ENCODE measurements at regions not wholly inside any gene's neighbourhood (a gene's known extent, or its start where the extent isn't known, plus 50 kb on each side); places are given as distances from the start of the nearest gene placed in this dataset.

DNA sequence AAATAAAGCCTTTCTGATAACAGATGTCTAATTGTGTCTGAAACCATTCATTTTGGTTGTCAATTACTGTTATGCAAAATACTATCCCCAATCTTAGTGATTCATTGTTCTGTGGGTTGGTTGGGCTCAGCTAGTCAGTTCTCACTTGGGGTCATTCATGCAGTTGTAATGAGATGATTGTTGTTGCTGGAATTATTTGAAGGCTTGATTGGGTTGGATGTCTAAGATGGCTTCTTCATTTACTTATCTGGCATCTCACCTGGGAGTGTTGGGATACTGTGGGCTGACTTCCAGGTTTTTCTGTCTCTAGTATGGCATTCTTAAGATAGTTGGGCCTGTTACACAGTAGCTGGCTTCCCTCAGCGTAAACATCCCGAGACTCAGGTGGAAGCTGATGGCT is 217.8 kb upstream of the B3GALT2 start:
- TF ChIP-seq SIN3A (IDR thresholded peaks at IDR 0.05; ENCODE audit: borderline replicate concordance, insufficient read depth, low read length) (no peak), POLR2AphosphoS5 (IDR thresholded peaks at IDR 0.05; ENCODE audit: low read depth, low read length) (no peak), TAF1 (IDR thresholded peaks at IDR 0.05; ENCODE audit: borderline replicate concordance, insufficient read depth, low read length) (no peak), FOXP2 (optimal IDR thresholded peaks at IDR 0.05; ENCODE audit: borderline replicate concordance, extremely low read depth, extremely low read length, insufficient read depth) (no peak)
- TF ChIP-seq, protein P1, sequence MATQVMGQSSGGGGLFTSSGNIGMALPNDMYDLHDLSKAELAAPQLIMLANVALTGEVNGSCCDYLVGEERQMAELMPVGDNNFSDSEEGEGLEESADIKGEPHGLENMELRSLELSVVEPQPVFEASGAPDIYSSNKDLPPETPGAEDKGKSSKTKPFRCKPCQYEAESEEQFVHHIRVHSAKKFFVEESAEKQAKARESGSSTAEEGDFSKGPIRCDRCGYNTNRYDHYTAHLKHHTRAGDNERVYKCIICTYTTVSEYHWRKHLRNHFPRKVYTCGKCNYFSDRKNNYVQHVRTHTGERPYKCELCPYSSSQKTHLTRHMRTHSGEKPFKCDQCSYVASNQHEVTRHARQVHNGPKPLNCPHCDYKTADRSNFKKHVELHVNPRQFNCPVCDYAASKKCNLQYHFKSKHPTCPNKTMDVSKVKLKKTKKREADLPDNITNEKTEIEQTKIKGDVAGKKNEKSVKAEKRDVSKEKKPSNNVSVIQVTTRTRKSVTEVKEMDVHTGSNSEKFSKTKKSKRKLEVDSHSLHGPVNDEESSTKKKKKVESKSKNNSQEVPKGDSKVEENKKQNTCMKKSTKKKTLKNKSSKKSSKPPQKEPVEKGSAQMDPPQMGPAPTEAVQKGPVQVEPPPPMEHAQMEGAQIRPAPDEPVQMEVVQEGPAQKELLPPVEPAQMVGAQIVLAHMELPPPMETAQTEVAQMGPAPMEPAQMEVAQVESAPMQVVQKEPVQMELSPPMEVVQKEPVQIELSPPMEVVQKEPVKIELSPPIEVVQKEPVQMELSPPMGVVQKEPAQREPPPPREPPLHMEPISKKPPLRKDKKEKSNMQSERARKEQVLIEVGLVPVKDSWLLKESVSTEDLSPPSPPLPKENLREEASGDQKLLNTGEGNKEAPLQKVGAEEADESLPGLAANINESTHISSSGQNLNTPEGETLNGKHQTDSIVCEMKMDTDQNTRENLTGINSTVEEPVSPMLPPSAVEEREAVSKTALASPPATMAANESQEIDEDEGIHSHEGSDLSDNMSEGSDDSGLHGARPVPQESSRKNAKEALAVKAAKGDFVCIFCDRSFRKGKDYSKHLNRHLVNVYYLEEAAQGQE (IDR thresholded peaks at IDR 0.05; ENCODE audit: insufficient read depth in 1 of 2, low read depth in 2 of 2, low read length in 2 of 2) = no peak

DNA sequence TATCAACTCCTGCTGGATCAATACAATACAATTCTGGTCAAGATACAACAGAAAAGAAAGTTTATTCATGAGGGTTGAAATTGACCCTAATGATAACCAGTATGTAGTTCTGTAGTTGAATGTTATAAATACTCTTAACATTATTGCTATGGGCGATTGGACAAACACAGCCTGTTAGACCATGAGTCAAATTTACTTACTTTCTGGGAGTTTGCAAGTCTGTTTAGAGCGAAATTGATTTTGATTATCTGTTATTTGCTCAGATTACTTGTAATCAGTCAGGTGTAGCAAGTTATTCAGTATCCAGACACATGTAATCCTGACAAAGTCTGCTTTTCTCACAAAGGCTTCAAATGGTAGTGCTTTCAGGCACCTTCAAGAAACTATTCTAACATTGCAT is 216.6 kb upstream of the B3GALT2 start:
- TF ChIP-seq TAF1 (IDR thresholded peaks at IDR 0.05; ENCODE audit: borderline replicate concordance, insufficient read depth, low read length) = no peak
- TF ChIP-seq FOXP2 (optimal IDR thresholded peaks at IDR 0.05; ENCODE audit: borderline replicate concordance, extremely low read depth, extremely low read length, insufficient read depth) = no peak
- TF ChIP-seq SIN3A (IDR thresholded peaks at IDR 0.05; ENCODE audit: borderline replicate concordance, insufficient read depth, low read length) = no peak
- no peak for TF ChIP-seq POLR2AphosphoS5 (IDR thresholded peaks at IDR 0.05; ENCODE audit: low read depth, low read length)
- TF ChIP-seq, protein P1 (IDR thresholded peaks at IDR 0.05; ENCODE audit: insufficient read depth in 1 of 2, low read depth in 2 of 2, low read length in 2 of 2) = no peak

DNA sequence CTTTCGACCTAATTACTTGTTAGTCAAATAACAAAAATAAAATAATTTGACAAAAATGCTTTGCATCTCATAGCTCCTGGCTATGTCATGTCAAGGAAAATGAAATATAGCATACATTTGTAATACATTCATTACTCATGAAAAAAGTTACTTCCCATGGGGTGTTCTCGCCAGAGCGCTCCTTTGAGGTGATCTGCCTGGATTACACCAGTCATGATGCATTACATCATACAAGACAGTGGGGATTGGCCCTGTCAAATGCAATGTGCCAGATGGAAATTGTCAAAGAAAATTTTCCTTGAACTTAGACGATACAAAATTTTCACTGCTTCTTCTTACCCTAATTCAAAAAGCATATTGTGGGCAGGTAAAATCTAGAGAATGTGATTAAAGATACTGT is 215.6 kb upstream of the B3GALT2 start:
- TF ChIP-seq, protein P1 (IDR thresholded peaks at IDR 0.05; ENCODE audit: insufficient read depth in 1 of 2, low read depth in 2 of 2, low read length in 2 of 2) = no peak
- TF ChIP-seq SIN3A (IDR thresholded peaks at IDR 0.05; ENCODE audit: borderline replicate concordance, insufficient read depth, low read length) = no peak
- TF ChIP-seq POLR2AphosphoS5 (IDR thresholded peaks at IDR 0.05; ENCODE audit: low read depth, low read length) = no peak
- TF ChIP-seq FOXP2 (optimal IDR thresholded peaks at IDR 0.05; ENCODE audit: borderline replicate concordance, extremely low read depth, extremely low read length, insufficient read depth) = no peak
- no peak for TF ChIP-seq TAF1 (IDR thresholded peaks at IDR 0.05; ENCODE audit: borderline replicate concordance, insufficient read depth, low read length)

DNA sequence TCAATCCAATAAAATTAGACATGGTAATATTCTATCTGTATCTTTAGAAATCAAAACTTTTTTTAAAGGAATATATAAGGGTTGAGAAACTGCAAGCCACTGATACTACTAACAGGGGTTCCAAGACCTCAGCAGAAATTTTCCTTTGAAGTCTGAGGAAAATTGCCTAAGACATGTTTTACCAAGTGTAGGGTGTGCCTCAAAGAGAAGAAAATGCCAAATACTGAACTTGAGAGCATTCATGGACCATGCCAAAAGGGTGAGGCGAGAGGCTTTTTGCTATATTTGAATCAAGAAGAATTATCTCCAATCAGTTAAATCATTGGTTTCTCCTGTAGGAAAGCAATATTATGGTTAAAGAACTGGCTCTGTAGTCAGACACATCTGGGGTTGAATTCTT is 207.9 kb upstream of the B3GALT2 start:
- TF ChIP-seq SIN3A (IDR thresholded peaks at IDR 0.05; ENCODE audit: borderline replicate concordance, insufficient read depth, low read length) (no peak), TAF1 (IDR thresholded peaks at IDR 0.05; ENCODE audit: borderline replicate concordance, insufficient read depth, low read length) (no peak), FOXP2 (optimal IDR thresholded peaks at IDR 0.05; ENCODE audit: borderline replicate concordance, extremely low read depth, extremely low read length, insufficient read depth) (no peak)
- TF ChIP-seq, protein P1 (IDR thresholded peaks at IDR 0.05; ENCODE audit: insufficient read depth in 1 of 2, low read depth in 2 of 2, low read length in 2 of 2) = no peak

DNA sequence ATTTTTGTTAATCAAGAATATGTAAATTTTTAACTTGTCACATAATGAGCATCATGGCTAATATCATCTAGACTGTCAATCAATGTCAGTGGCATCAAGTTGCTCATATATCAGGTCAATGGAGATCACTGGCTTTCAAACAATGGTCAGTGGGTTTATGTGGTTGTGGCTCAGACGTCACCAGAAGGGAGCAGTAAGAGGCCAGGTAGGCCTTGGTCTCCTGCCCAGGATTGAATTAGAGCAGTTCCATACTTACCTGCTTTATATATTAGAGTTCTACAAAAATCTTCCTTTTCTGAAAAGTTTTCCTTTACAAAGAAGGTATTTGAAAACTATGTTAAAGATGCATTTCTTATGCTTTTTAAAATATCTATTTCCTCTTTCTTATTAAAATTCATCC is 206.3 kb upstream of the B3GALT2 start:
- TF ChIP-seq FOXP2 (optimal IDR thresholded peaks at IDR 0.05; ENCODE audit: borderline replicate concordance, extremely low read depth, extremely low read length, insufficient read depth) = no peak
- no peak for TF ChIP-seq SIN3A (IDR thresholded peaks at IDR 0.05; ENCODE audit: borderline replicate concordance, insufficient read depth, low read length)
- TF ChIP-seq, protein P1 (IDR thresholded peaks at IDR 0.05; ENCODE audit: insufficient read depth in 1 of 2, low read depth in 2 of 2, low read length in 2 of 2) = no peak
- no peak for TF ChIP-seq POLR2AphosphoS5 (IDR thresholded peaks at IDR 0.05; ENCODE audit: low read depth, low read length)
